Stimulated activated CD4-positive, alpha-beta T cell treated with anti-CD3 and anti-CD28 coated beads, Interleukin-15, amount 100 ng/mL, for 1 hour (primary cell): ENCODE measurements at regions not wholly inside any gene's neighbourhood (a gene's known extent, or its start where the extent isn't known, plus 50 kb on each side); places are given as distances from the start of the nearest gene placed in this dataset.

Experiments
- DNase-seq, 2 donors: peaks; one replicate each; pipeline ENCODE4 v3.0.0-alpha.2; 2020; ENCODE audit warnings: low read depth in 1 of 2, low spot score in 1 of 2

DNA sequence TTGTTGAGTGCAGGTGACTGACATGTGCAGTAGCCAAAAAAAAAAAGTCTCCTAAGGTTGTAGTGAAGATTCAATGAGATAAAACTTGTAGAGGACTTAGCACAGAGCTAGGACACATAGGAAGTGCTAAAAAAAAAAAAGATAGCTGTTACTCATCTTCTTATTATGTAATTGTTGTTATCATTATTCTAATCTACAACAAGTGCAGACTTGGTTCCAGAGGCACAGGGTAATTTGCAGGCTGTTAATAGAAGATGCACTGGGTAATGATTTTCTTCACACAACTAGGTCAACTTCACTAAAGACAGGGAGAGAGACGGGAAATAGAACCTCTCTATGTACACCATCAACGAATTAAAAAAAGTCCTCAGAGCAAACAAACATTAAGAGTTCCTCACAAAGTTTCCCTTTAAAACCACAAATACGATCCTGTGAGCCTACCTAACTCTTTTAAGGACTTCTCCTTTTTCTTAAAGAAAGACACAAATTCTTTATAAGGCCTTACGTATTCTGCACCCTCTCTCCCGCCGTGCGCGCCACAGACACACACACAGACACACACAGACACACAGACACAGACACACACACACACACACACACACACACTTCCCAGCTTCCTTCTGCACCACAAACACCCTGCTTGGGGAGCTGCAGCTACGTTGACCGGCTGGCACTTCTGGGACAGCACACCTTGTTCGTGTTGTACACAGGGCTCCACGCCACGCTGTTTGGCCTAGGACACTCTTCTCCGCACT is 49.8 kb upstream of the GADD45A start:
- no peak for DNase-seq
